B cell (primary cell): ENCODE measurements at regions not wholly inside any gene's neighbourhood (a gene's known extent, or its start where the extent isn't known, plus 50 kb on each side); places are given as distances from the start of the nearest gene placed in this dataset.

ENCODE experiments used
- ATAC-seq: fragments of 200-7000 bp; cut with Tn5 transposase; one replicate; pipeline ENCODE4 v1.10.0; 2021; ENCODE audit warnings: low read depth, mild to moderate bottlenecking, moderate number of reproducible peaks, moderate library complexity
- CTCF ChIA-PET: fragments of 350-600 bp; sonication (Branson Sonifier 250); formaldehyde crosslinking; loops from one replicate; lab custom pipeline; 2021; ENCODE audit warnings: antibody characterized with exemption, inconsistent platforms; lab: Charles Lee
- POLR2A ChIA-PET: fragments of 350-600 bp; sonication (Branson Sonifier 250); formaldehyde crosslinking; loops from one replicate; lab custom pipeline; 2021; ENCODE audit warnings: antibody characterized with exemption; lab: Charles Lee
- DNase-seq: peaks from one replicate; pipeline ENCODE4 v3.0.0; 2013
- H2AFZ ChIP-seq: 2 replicates; pipeline ENCODE4 v1.6.1; 2012; ENCODE audit warnings: mild to moderate bottlenecking, low read depth, low read length; ENCODE audit not compliant: insufficient read depth, poor library complexity, severe bottlenecking
- H3K27ac ChIP-seq, 2 donors: 1 replicate in 1 of 2; 2 replicates in 1 of 2; pipeline ENCODE4 v1.5.1; 2012 to 2013; ENCODE audit warnings: low read length in 2 of 2, mild to moderate bottlenecking in 2 of 2, moderate library complexity in 1 of 2
- H3K27me3 ChIP-seq, 4 experiments: fragments of 200-600 bp in 1 of 4; sonication (generic) in 1 of 4; replicated peaks in 1 of 4; 1 replicate in 2 of 4; 2 replicates in 2 of 4; pipeline versions ENCODE4 v1.6.1 to v1.7.0; 2013 to 2016; ENCODE audit warnings: low read length in 3 of 4, mild to moderate bottlenecking in 2 of 4, mixed read lengths in 1 of 4, moderate library complexity in 1 of 4; ENCODE audit not compliant: insufficient read depth in 4 of 4, control insufficient read depth in 3 of 4; ENCODE audit errors: control extremely low read depth in 1 of 4
- H3K36me3 ChIP-seq, 2 experiments: replicated peaks in 1 of 2; 1 replicate in 1 of 2; 2 replicates in 1 of 2; pipeline versions ENCODE4 v1.6.1 to v1.7.1; 2013; ENCODE audit warnings: low read length in 1 of 2; ENCODE audit not compliant: insufficient read depth in 2 of 2, control insufficient read depth in 1 of 2; ENCODE audit errors: control extremely low read depth in 1 of 2, extremely low read depth in 1 of 2
- H3K4me1 ChIP-seq, 2 donors: fragments of 200-600 bp in 1 of 2; sonication (generic) in 1 of 2; 1 replicate in 1 of 2; 2 replicates in 1 of 2; pipeline versions ENCODE4 v1.5.1 to v1.6.1; 2013 to 2017; ENCODE audit warnings: low read length in 2 of 2; ENCODE audit not compliant: control insufficient read depth in 2 of 2, insufficient read depth in 2 of 2
- H3K4me2 ChIP-seq: replicated peaks from 2 replicates; pipeline ENCODE3; 2012; ENCODE audit warnings: mild to moderate bottlenecking, low read depth, low read length; ENCODE audit not compliant: poor library complexity, severe bottlenecking
- H3K4me3 ChIP-seq, 5 experiments: fragments of 200-600 bp in 1 of 5; sonication (generic) in 1 of 5; 1 replicate in 3 of 5; 2 replicates in 2 of 5; pipeline versions ENCODE4 v1.5.1 to v1.7.0; 2011 to 2016; ENCODE audit warnings: low read length in 4 of 5, mild to moderate bottlenecking in 4 of 5, low read depth in 2 of 5, control low read depth in 1 of 5, moderate library complexity in 1 of 5; ENCODE audit not compliant: insufficient read depth in 1 of 5; ENCODE audit errors: control extremely low read depth in 1 of 5, extremely low read depth in 1 of 5
- H3K79me2 ChIP-seq: fragments of 200-600 bp; sonication (generic); one replicate; pipeline ENCODE4 v1.6.0; 2016; ENCODE audit warnings: low read length; ENCODE audit not compliant: control insufficient read depth, insufficient read depth
- H3K9ac ChIP-seq: fragments of 200-600 bp; sonication (generic); 2 replicates; pipeline ENCODE4 v1.6.1; 2017; ENCODE audit warnings: mild to moderate bottlenecking, low read length, moderate library complexity
- H3K9me3 ChIP-seq, 3 donors: one replicate each; pipeline versions ENCODE4 v1.6.1 to v1.7.1; 2013; ENCODE audit warnings: low read length in 2 of 3; ENCODE audit not compliant: control insufficient read depth in 2 of 3, insufficient read depth in 1 of 3; ENCODE audit errors: control extremely low read depth in 1 of 3
- H4K20me1 ChIP-seq: 2 replicates; pipeline ENCODE4 v1.6.0; 2012; ENCODE audit warnings: mild to moderate bottlenecking, low read length; ENCODE audit not compliant: insufficient read depth, control insufficient read depth, poor library complexity, severe bottlenecking
- H3K27ac Mint-ChIP-seq: one replicate; pipeline ENCODE4 v1.8.0; 2021; ENCODE audit warnings: mixed read lengths
- H3K27me3 Mint-ChIP-seq: one replicate; pipeline ENCODE4 v1.8.0; 2021; ENCODE audit warnings: mixed read lengths
- H3K4me1 Mint-ChIP-seq: one replicate; pipeline ENCODE4 v1.8.0; 2021; ENCODE audit warnings: mixed read lengths
- H3K4me3 Mint-ChIP-seq: one replicate; pipeline ENCODE4 v1.8.0; 2021; ENCODE audit warnings: mixed read lengths
- H3K9me3 Mint-ChIP-seq: one replicate; pipeline ENCODE4 v1.8.0; 2022; ENCODE audit warnings: mixed read lengths; ENCODE audit not compliant: insufficient read depth
- CTCF ChIP-seq: fragments of 200-600 bp; IDR thresholded peaks from one replicate; pipeline ENCODE4 v1.8.0; 2022; ENCODE audit warnings: antibody characterized with exemption, mild to moderate bottlenecking
- EZH2 ChIP-seq: IDR thresholded peaks from 2 replicates; pipeline ENCODE4 v1.6.1; 2012; ENCODE audit warnings: borderline replicate concordance, low read depth, mild to moderate bottlenecking, moderate library complexity, low read length; ENCODE audit not compliant: insufficient read depth, poor library complexity, severe bottlenecking
- WGBS: methylation state at CpG from one replicate; pipeline ENCODE4 v1.1.5; 2013; ENCODE audit warnings: missing lambda C conversion rate; ENCODE audit not compliant: insufficient coverage; 5-methylcytosine and 5-hydroxymethylcytosine counted together
- intact Hi-C: fragments of 100-400 bp; cut with micrococcal nuclease; formaldehyde crosslinking; loops from one replicate; pipeline ENCODE4 v1.10.0; 2022

GRCh38 chr12:75589801-75590200 lies 78.4 kb upstream of the KRR1 start:
- no peak for DNase-seq
- H3K36me3 ChIP-seq, result no peaks in the 10 kb centered on the region
- no peak overlapping the region for H3K27ac Mint-ChIP-seq
- H3K4me1 ChIP-seq, result no peaks in the 10 kb centered on the region
- H3K27ac ChIP-seq, result no peak overlapping the region
- no peak overlapping the region for H3K4me3 ChIP-seq
- CTCF ChIA-PET, result no interaction called here
- peaks cover 24% of the 10 kb centered on the region for H3K27me3 Mint-ChIP-seq
- no peaks in the 10 kb centered on the region for H3K4me1 Mint-ChIP-seq
- WGBS, result no CpG with 5 or more reads among the region's 2 CpGs
- no peak for ATAC-seq
- no peak overlapping the region for H2AFZ ChIP-seq
- TF ChIP-seq EZH2 (no peak), CTCF (no peak)
- no peaks in the 10 kb centered on the region for H3K9me3 Mint-ChIP-seq
- H3K79me2 ChIP-seq, result no peaks in the 10 kb centered on the region
- no peak overlapping the region for H3K9ac ChIP-seq
- H4K20me1 ChIP-seq, result no peaks in the 10 kb centered on the region
- POLR2A ChIA-PET, result no interaction called here
- intact Hi-C loops, result no loop called here
- no peaks in the 10 kb centered on the region for H3K9me3 ChIP-seq
- peaks cover 0 to 2% (median 0%) of the 10 kb centered on the region in 4 experiments for H3K27me3 ChIP-seq
- H3K4me2 ChIP-seq, result no peak overlapping the region
- no peak overlapping the region for H3K4me3 Mint-ChIP-seq

- intact Hi-C loops, result no loop called here
- ATAC-seq, result no peak
- CTCF ChIA-PET, result no interaction called here
These were observed 76.1 kb upstream of the KRR1 start for GRCh38 chr12:75587340-75588106.

More at GRCh38 chr12:75587340-75588106, 76.1 kb upstream of the KRR1 start:
- WGBS, result 75% methylated on average over 2 of the region's 4 CpGs
- H3K4me3 Mint-ChIP-seq, result no peak overlapping the region
- Histone ChIP-seq H3K27me3 (peaks cover 0 to 2% (median 0%) of the 10 kb centered on the region in 4 experiments), H3K79me2 (no peaks in the 10 kb centered on the region), H4K20me1 (no peaks in the 10 kb centered on the region), H3K4me2 (no peak overlapping the region), H3K4me3 (no peak overlapping the region), H2AFZ (no peak overlapping the region), H3K36me3 (no peaks in the 10 kb centered on the region), H3K9ac (no peak overlapping the region), H3K27ac (no peak overlapping the region), H3K4me1 (no peaks in the 10 kb centered on the region), H3K9me3 (no peaks in the 10 kb centered on the region)
- H3K9me3 Mint-ChIP-seq, result no peaks in the 10 kb centered on the region
- TF ChIP-seq EZH2, result no peak
- no peak for TF ChIP-seq CTCF
- DNase-seq, result no peak
- POLR2A ChIA-PET, result no interaction called here
- peaks cover 20% of the 10 kb centered on the region for H3K27me3 Mint-ChIP-seq
- no peaks in the 10 kb centered on the region for H3K4me1 Mint-ChIP-seq
- H3K27ac Mint-ChIP-seq, result no peak overlapping the region
